GM21786 (cell line): ENCODE measurements at regions not wholly inside any gene's neighbourhood (a gene's known extent, or its start where the extent isn't known, plus 50 kb on each side); places are given as distances from the start of the nearest gene placed in this dataset.
"Not testable (repeated sequence)": the region's sequence is repeated elsewhere in the genome, so short reads cannot be mapped to it uniquely, and the experiment has no call there.

Source experiments
- ATAC-seq: cut with Tn5 transposase; IDR thresholded peaks from one replicate; pipeline ENCODE4 v1.9.1; 2021; ENCODE audit not compliant: unreplicated experiment

DNA sequence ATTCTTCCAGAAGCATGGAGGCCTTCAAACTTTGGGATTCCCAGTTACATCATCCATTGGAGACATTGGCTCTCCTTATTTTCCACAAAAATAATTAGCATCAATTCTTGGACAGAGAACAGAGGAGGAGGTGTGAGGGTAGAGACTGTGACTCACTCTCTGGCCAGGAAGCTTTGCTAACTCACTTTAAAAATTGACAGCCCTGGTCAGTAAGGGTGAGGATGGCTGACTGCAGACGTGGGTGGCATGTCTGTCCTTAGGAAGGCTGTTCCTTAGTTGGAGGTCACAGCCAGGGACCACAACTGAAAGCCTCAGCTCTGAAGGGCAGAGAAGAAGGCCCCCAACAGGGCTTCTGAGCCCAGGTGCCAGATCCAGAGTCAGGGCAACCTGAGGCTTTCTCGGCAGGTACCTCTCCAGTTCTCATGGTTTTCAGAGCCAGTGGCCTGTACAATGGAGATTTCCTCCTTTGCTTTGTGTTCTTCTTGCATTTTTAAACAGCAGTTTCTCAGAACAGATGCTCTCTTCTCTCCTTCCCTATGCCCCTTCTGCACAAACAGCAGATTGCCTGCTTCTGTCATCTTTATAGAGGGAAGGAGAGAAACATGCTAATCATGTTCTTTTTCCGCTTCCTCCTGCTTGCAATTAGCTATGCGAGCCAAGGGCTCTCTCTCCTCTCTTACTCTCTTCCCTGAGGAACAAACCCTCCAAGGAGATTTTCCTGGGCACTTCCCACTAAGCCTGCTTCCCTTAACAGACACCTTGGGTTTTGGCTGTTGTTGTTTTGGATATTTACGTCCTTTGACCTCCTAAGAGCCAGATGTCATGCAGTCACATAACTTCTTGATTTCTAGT, 92.5 kb upstream of the ZNF366 start:
- ATAC-seq, result no peak

DNA sequence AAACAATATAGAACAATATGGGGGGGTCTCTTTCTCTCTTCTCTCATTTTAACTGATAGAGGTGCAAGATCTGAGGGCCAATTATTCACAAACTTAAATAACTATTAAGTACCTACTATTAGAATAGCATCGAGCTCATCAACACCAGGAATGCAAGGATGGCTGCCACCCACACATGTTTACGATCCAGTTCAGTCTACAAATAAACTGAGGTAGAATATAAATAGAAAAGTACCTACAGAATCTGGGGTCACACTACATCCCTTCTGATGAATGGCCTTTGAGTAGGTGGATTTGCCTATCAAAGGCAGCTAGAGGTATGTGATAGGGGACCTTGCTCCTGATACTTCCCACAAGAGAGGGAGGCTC, 91.8 kb upstream of the ZNF366 start:
- ATAC-seq, result no peak

DNA sequence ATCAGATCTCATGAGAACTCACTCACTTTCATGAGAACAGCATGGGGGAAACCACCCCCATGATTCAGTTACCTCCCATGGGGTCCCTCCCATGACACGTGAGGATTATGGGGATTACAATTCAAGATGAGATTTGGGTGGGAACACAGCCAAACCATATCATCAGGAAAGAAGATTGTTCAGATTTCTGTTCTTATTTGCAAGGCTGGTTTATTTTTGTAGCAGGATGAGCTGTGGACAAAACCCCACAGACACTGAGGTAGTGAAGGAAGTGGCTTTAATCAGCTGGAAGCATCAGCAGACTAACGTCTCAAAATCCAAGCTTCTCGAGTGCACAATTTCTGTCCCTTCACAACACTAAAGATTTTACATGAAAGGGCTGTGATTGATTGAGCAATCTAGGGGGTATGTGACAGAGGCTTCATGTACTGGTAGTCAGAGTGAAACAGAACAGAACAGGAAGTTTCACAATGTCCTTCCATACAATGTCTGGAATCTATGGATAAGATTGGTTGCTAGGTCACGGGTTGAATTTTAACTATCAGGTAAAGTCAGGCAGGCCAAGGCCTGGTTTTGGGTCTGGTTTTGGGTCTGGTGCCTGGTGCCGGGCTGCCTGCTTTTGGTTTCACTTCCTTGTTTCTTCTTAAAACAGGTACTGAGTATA, 91.3 kb upstream of the ZNF366 start:
- no peak for ATAC-seq

DNA sequence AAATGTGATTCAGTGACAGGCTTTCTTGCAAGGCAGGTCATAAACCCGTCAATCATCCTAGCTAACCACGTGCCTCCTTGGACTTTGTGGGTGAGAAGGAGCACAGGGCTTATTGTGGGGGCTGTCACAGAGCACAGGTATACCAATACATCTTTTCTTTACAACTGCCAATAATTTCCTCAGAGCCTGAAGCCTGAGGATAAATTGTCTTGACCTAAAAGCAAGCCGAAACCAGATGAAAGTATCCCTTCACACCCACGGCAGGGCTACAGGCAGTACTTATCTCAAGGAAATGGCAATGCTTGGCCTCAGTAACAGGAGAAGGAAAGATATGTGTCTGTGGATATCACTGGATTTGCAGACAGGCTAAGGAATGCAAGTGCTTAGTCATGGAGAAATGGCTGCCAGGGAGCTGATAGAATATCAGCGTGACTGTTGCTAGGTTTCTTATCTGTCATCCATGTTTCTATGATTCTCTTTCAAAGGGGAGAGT, 90.3 kb upstream of the ZNF366 start:
- ATAC-seq, result no peak

- ATAC-seq, result no peak
Measured at GRCh38 chr5:72596956-72597355, 89.7 kb upstream of the ZNF366 start.

- no peak for ATAC-seq
Measured at GRCh38 chr5:72588640-72589039, 81.4 kb upstream of the ZNF366 start.

- no peak for ATAC-seq
Measured at GRCh38 chr5:72587661-72588308, 80.6 kb upstream of the ZNF366 start.

- ATAC-seq, result no peak
Measured at GRCh38 chr5:72586788-72587530, 79.7 kb upstream of the ZNF366 start.

DNA sequence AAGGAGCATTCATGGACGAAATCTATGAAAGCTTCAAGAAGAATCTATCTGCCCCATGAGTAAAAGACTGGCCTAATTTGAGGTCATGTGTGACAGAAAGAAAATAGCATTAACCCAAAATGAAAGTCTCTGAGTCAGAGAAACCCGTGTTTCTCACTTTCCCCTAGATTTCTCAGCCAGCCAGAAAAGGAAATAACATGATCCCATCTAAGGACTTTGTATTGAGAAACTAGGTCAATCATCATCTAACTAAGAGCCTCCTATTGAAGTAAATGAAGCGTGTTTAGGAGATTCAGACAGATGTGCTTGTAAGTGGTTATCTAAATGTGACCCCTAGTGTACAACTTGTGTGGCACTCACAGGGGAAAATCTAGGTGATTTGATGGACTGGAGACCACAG, 77.3 kb upstream of the ZNF366 start:
- ATAC-seq, result peak; percentile 92

GRCh38 chr5:72579290-72579689, 72.1 kb upstream of the ZNF366 start:
- not testable (repeated sequence) for ATAC-seq

GRCh38 chr5:72572236-72572765, 65.1 kb upstream of the ZNF366 start:
- ATAC-seq, result no peak

DNA sequence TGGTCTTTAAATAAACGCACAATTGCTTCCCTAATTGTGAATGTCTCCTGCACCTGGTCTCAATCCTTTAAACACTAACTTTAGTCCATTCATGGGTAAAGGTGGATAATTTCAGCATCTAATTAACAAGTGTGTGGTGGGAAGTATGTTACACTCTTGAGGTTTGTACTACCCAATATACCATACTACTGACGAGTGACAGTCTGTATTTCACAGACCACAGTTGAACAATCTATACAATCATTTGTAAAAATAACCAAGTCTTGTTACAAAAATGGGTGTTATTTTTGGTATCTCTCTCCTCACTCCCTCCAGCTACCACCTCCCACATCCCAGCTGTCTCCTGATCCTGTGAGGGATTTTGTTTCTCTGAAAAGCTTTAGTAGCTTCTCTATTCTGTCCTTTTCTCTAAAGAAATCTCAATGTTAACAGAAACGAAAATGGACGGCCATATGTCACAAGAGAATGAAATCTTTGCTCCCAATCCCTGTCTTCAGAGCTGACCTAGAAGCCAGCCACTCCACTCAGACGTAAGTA, 62.3 kb upstream of the ZNF366 start:
- ATAC-seq, result no peak

DNA sequence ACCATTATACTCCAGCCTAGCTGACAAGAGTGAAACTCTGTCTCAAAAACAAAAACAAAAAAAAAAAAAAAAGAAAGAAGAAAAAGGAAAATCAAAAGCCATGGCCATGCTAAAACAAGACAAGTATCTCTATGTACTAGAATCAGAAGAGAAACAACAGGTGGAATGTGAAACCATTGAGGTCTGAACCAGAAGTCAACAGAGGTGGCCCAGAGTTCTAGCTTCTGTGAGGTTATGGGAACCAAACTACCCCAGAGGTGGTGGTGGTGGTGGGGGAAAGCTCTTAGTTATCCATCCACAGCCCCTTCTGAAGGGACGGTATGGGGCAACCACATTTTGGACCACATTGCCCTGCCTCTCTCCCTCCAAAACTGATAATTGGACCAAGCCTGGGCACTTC, 59.5 kb upstream of the ZNF366 start:
- ATAC-seq, result no peak

GRCh38 chr5:72565513-72566289, 58.5 kb upstream of the ZNF366 start:
- ATAC-seq, result no peak

DNA sequence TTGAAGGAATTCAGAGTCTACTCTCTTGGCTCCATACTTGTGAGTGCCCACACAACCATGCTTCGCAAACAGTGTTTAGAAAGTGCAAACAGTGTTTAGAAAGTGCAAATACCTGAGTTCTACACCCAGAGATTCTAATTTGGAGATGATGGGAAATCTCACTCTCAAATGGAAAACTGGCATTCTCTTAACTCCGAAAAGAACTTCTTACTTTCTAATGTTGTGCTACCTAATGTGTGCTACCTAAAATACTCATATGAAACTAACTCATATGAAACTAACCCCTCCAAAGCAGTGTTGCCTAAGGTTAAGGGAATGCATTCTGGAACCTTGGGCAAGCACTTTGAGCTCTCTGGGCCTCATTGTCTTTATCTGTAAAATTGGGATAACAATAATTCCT, 55.5 kb upstream of the ZNF366 start:
- no peak for ATAC-seq

DNA sequence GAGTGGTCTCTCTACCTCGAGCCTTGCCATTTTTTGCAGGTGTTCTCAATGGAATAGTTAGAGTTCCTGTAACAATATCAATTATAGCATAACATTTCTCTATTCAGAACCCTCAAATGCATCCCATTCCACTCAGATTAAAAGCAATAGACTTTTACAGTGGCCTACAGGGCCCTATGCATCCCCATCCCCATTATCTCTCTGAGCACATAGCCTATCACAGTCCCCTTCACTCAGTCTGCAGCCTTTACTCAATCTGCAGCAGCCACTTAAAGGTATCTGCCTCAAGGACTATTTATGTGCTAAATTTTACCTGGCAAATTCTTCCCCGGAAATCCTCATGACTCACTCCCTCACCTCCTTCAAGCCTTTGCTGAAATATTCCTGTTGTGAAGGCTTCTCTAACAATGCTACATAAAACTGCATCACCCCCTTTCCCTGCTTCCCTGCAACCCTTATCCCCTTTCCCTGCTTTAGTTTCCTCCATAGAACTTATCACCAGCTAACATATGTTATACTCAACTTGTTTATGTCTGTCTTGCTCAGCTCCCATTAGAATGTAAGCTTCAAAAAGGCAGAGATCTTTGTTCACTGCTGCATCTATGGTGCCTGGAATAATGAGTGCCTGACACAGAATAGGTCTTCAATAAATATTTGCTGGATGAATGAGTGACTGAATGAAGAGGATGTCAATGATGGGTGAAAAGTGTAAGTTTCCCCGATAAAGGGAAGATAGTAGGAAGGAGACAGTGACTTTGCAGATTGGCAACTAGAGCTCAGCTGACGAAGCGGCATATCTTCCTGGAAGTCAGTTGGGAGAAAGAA, 54.1 kb upstream of the ZNF366 start:
- ATAC-seq, result no peak

- no peak for ATAC-seq
Measured at GRCh38 chr5:72559866-72560766, 52.9 kb upstream of the ZNF366 start.

- ATAC-seq, result no peak
Measured at GRCh38 chr5:72558383-72558782, 51.2 kb upstream of the ZNF366 start.
